ENCODE measurements at regions not wholly inside any gene's neighbourhood (a gene's known extent, or its start where the extent isn't known, plus 50 kb on each side); places are given as distances from the start of the nearest gene placed in this dataset.

GRCh38 chr17:74147056-74147835, 56.2 kb upstream of the RPL38 start:
- no peak for TF ChIP-seq EZH2 (IDR thresholded peaks at IDR 0.05; ENCODE audit: borderline replicate concordance, low read length)
- TF ChIP-seq CTCF (IDR thresholded peaks at IDR 0.05; ENCODE audit: low read length) = no peak

Data from OCI-LY1 (cell line).